GM20431 (cell line): ENCODE measurements at regions not wholly inside any gene's neighbourhood (a gene's known extent, or its start where the extent isn't known, plus 50 kb on each side); places are given as distances from the start of the nearest gene placed in this dataset.
"Not testable (repeated sequence)": the region's sequence is repeated elsewhere in the genome, so short reads cannot be mapped to it uniquely, and the experiment has no call there.

ENCODE experiments used
- in situ Hi-C: fragments of 300-500 bp; cut with MseI, MboI; formaldehyde crosslinking; loops from one replicate; pipeline ENCODE4 v1.15.0; 2020; ENCODE audit warnings: low sequenced_read_pairs; ENCODE audit not compliant: unreplicated experiment

GRCh38 chr6:85911067-85911466 lies 268.4 kb upstream of the SYNCRIP start:
- in situ Hi-C loops: no loop called here

GRCh38 chr6:85908120-85908519 lies 265.4 kb upstream of the SYNCRIP start:
- in situ Hi-C loops: not testable (repeated sequence)

GRCh38 chr6:85892346-85892745 lies 249.7 kb upstream of the SYNCRIP start:
- in situ Hi-C loops: no loop called here

GRCh38 chr6:85887461-85887860 lies 244.8 kb upstream of the SYNCRIP start:
- in situ Hi-C loops: no loop called here

GRCh38 chr6:85868685-85869084 lies 226.0 kb upstream of the SYNCRIP start:
- in situ Hi-C loops: no loop called here

GRCh38 chr6:85867595-85867994 lies 224.9 kb upstream of the SYNCRIP start:
- in situ Hi-C loops: no loop called here

GRCh38 chr6:85866758-85867401 lies 224.2 kb upstream of the SYNCRIP start:
- in situ Hi-C loops: no loop called here

GRCh38 chr6:85866370-85866730 lies 223.7 kb upstream of the SYNCRIP start:
- in situ Hi-C loops: no loop called here

GRCh38 chr6:85865420-85866369 lies 223.0 kb upstream of the SYNCRIP start:
- in situ Hi-C loops: no loop called here

GRCh38 chr6:85864453-85865401 lies 222.0 kb upstream of the SYNCRIP start:
- in situ Hi-C loops: no loop called here

- in situ Hi-C loops: no loop called here
Observed at GRCh38 chr6:85856235-85856634, 213.5 kb upstream of the SYNCRIP start.

GRCh38 chr6:85838351-85839119 lies 195.8 kb upstream of the SYNCRIP start:
- in situ Hi-C loops: not testable (repeated sequence)

GRCh38 chr6:85828973-85829372 lies 186.3 kb upstream of the SYNCRIP start:
- in situ Hi-C loops: no loop called here

GRCh38 chr6:85826997-85827396 lies 184.3 kb upstream of the SYNCRIP start:
- in situ Hi-C loops: no loop called here

- in situ Hi-C loops: no loop called here
Observed at GRCh38 chr6:85824329-85824728, 181.6 kb upstream of the SYNCRIP start.

- in situ Hi-C loops: no loop called here
Observed at GRCh38 chr6:85810558-85810957, 167.9 kb upstream of the SYNCRIP start.

GRCh38 chr6:85803721-85804120 lies 161.0 kb upstream of the SYNCRIP start:
- in situ Hi-C loops: no loop called here

GRCh38 chr6:85802162-85802561 lies 159.5 kb upstream of the SYNCRIP start:
- in situ Hi-C loops: no loop called here

- in situ Hi-C loops: no loop called here
Observed at GRCh38 chr6:85798931-85799652, 156.4 kb upstream of the SYNCRIP start.
